Activated effector memory CD4-positive, alpha-beta T cell treated with Interleukin-2 at 50 U/mL for 16 hours (primary cell): ENCODE measurements at regions not wholly inside any gene's neighbourhood (a gene's known extent, or its start where the extent isn't known, plus 50 kb on each side); places are given as distances from the start of the nearest gene placed in this dataset.

Experiments
- DNase-seq: peaks from one replicate; pipeline ENCODE4 v3.0.0-alpha.2; 2020

DNA sequence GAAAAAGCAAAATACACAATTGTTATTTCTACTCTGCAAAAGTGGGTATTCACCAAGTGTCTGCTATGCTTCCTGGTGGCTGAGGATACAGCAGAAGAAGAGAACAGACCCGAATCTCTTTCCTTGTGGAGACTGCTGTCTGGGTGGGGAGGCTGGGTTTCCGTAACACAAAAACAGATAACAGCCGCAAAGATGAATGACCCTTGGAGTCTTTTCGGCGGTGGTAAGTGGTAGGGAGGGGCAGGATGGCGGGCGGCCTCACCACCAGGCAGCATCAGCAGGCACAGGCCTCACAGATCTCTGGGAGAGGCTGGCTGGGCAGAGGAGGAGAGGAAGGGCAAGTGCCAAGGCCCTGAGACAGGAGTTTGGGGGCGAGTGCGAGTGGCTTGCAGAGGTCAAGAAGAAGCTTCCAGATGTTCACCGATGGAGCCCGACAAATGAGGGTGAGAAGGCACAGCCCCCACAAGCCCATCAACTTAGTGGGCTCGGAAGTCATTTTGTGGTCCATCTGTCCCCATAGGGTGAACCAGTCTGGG is 164.2 kb downstream of the RHOU start:
- no peak for DNase-seq

- DNase-seq = no peak
Observed at GRCh38 chr1:228900099-228900885, 165.0 kb downstream of the RHOU start.

- no peak for DNase-seq
Observed at GRCh38 chr1:228900886-228901392, 165.7 kb downstream of the RHOU start.

DNA sequence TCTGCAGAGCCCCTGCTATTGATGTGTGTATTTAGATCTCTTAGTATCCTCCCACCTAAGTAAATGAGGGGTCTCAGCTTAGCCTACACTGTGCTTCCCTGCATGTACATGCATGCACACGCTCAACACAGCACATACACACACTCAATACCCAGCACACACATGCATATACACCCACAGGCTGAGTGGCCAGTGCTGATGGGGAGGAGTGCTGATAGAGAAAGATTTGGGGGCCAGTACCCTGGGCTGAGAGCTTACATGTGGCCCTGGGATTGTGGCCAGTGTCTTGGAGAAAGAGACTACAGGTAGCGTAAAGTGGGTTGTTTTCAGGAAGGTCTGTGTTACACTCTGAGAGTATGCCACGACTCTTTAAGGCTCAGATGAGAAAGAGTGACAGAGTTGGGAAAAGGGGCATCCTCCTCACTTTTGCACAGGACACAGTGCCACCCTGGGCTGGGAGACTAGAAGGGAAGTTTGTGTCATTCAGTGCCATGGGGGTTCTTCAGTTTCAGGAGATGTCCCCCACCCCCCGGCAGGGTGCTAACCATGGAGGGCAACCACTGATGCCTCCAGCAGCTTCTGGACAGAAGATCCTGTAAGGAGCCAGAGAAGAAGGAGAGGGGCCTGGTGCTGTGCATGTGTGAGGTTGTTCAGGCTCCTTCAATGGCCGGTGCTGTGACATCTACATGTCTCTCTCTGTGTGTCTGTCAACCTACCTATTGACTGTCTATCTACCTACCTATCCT is 166.8 kb downstream of the RHOU start:
- DNase-seq = no peak

DNA sequence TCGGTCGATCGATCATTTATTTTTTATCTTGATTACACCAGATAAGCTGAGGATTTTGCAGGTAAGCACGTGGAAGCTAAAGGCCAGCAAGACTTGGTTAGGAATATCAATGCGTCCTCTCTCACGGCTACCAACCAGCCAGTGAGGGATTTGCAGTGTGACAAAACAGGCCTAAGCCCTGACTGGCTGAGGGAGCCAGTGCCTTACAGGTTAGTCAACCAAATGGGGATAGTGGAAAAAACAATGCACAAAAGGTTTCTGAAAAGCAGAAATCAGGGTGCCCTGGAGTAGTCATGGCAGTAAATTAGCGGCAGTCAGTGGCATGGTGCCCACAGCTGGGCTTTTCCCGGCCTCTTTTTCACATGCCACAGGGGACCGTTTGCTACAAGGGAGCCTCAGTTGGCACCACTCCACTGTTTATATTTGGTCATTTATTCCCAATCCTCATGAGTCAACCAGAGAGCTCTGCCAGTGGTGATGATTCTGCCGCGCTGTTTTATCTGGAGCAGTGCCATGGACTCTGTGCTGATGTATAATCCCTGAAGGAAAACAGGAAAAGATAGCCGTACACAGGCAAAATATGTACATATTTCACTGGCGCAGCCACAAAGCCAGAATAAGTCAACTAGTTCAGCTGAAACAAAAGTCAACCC is 167.6 kb downstream of the RHOU start:
- no peak for DNase-seq

DNA sequence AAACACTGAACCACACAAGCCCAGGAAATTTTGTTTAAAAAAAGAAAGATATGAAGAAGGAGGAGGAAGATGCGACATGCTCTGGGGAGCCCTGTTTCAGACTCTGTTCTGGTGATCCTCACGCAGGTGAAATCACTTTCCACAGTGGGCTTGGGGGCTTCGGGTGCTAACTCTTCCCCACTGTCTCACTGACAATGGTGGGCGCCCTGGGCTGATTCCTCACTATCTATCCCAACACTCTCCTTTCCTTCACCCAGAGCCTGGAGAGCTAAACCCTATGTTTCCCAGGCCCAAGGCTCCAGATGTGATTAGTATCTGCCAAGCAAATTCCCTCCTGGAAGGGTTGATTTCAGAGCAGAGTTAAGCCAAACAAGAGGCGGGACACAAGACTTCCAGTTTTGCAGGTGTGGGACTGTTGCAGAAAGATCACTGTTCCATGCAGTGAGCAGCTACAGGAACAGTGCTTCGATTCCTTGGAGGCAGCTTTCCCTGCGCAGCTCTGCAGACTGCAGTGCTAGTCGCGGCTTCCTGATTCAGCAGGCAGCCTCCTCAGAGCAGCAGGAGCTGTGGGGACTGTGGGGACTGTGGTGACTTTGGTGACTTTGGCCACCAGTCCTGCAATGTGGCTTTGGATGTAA is 168.3 kb downstream of the RHOU start:
- no peak for DNase-seq

- DNase-seq = no peak
Observed at GRCh38 chr1:228904222-228904621, 168.9 kb downstream of the RHOU start.

DNA sequence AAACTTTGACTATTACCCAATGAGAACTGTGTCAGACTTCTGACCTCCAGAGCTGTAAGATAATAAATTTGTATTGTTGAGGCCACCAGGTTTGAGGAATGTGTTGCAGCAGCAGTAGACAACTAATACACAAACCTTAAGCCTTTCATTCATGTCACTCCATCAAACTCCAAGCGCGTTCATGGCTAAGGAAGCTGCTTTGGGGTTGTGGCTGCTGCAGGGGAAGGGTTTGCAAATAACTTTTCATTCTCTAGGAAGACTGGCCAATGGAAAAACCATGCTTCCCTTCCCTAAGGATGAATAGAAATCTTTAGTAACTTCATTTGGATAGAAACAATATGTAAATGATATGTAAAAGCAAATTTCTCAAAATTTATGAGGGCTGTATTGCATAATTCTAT is 170.4 kb downstream of the RHOU start:
- DNase-seq = no peak

GRCh38 chr1:228906223-228906860 is 171.1 kb downstream of the RHOU start:
- no peak for DNase-seq

GRCh38 chr1:228911225-228912210 is 176.2 kb downstream of the RHOU start:
- DNase-seq = no peak

DNA sequence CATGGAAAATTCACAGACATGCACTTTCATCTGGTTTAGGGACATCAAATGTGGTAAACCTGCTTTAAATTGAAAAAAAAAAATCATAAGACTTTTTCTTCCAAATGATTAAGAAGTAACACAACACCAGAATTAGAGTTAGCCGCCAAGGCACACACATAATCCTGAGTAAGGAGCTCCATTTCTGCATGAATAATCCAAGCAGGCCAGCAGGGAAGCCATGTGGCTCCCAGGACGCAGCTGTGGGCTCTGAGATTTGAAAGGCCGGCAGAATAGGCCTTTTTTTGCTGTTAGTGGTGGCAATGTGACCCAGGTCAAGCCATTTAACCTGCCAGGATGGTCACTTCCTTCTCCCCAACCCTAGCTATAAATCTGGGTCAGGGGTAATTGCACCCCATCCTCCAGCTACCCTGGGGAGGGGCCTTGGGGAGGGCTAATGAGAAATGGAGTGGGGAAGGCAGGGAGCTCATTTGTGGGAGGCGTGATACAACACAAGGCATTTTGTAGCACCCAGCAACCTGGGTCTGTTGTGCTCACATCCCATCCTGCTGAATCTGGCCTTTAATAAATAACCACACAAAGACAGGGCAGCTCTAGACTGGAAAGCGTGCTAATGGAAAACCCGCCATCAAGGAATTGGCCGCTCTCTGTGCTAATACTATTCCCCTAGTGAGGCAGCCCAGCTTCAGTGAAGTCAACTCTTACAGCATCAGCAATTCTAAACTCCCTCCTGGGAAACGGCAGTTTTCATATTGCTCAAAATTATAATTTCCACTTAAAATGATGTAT is 178.5 kb downstream of the RHOU start:
- no peak for DNase-seq

GRCh38 chr1:228914700-228915099 is 179.4 kb downstream of the RHOU start:
- no peak for DNase-seq

DNA sequence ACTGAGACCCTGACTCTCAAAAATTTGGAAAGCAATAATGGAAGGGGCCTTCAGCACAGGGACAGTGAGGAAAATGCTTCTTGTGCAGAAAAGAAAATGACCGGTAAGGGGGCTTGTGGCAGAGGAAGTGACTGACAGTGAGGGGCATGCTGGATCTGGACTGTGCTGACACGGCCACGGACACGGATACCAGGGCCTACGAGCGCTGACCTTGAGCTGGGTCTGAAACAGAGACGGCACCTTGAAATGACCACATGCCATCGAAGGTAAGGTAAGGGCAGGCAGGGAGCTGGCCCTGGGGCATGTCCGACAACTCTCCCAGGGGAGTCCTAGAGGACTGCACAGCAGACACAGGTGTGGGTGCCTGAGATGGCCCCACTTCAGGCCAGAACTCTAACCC is 182.1 kb downstream of the RHOU start:
- DNase-seq = no peak

GRCh38 chr1:228917755-228918154 is 182.5 kb downstream of the RHOU start:
- no peak for DNase-seq

DNA sequence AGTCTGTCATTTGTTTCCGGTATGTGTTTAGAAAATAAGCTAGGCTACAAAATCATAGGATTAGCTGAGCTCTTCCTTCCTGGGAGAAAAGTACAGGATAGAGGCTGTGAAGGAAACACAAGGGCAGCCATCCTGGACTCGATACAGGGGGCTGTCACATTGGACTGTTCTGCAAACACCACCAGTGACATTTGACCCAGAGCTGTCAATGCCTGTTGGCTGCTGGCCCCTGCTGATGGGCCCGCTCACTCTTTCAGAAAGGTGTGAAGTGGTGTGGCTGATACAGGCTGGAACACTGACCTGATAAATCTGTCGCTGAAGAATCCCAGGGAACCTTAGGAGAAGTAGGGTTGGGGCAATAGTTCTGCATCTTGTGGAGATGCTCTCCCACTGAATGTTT is 183.1 kb downstream of the RHOU start:
- DNase-seq = no peak

- no peak for DNase-seq
Observed at GRCh38 chr1:228919914-228920313, 184.6 kb downstream of the RHOU start.

- DNase-seq = no peak
Observed at GRCh38 chr1:228920831-228921230, 185.6 kb downstream of the RHOU start.

- DNase-seq = no peak
Observed at GRCh38 chr1:228921481-228921880, 186.2 kb downstream of the RHOU start.

DNA sequence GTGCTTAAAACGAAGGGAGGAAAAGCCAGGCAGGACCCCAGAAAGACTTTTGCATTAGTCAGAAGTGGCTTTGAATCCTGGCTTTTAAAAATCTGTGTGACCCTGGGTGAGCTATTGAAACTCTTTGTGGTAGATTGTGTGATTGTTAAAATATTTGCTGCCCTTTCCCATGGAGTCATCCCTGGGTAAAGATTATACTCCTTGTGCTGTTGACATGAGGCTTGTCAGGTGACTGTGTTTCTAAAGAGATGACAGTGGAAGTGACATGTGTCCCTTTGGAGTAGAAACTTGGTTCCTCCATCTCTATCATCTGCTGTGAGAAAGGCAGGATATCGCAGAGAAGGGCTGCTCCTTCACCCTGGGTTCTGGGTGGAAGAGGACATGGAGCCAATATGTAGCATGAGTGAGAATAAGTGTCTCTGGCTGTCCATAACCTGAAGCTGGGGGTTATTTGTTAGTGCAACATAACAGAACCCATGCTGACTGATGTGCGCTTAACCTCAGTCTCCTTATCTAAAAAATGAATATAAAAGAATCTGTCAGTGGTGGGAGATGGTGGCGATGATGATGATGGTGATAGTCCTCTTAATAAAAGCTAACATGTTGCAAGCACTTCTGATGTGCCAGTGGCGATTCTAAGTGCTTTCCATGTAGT is 187.6 kb downstream of the RHOU start:
- DNase-seq = no peak
